ENCODE measurements at regions not wholly inside any gene's neighbourhood (a gene's known extent, or its start where the extent isn't known, plus 50 kb on each side); places are given as distances from the start of the nearest gene placed in this dataset.

- TF ChIP-seq ZNF701 (tag by site-specific recombination; IDR thresholded peaks at IDR 0.05) = no peak
- no peak for TF ChIP-seq ZNF133 (tag by site-specific recombination; IDR thresholded peaks at IDR 0.05)
- no peak for TF ChIP-seq CTCF (tag by site-specific recombination; IDR thresholded peaks at IDR 0.05)
- TF ChIP-seq ZNF391 (tag by site-specific recombination; IDR thresholded peaks at IDR 0.05; ENCODE audit: borderline replicate concordance, low read depth) = no peak
- no peak for TF ChIP-seq ZNF558 (tag by site-specific recombination; IDR thresholded peaks at IDR 0.05)
- no peak for TF ChIP-seq ZBTB49 (tag by site-specific recombination; IDR thresholded peaks at IDR 0.05; ENCODE audit: low read depth)
- TF ChIP-seq ZNF561 (tag by site-specific recombination; IDR thresholded peaks at IDR 0.05; ENCODE audit: borderline replicate concordance) = no peak
- no peak for TF ChIP-seq SETDB1 (IDR thresholded peaks at IDR 0.05; ENCODE audit: insufficient read length, low read length)
- TF ChIP-seq ZNF2 (tag by site-specific recombination; IDR thresholded peaks at IDR 0.05) = no peak
These were observed 268.3 kb downstream of the ARHGAP12 start for GRCh38 chr10:31660300-31660699.

All from HEK293 (cell line).